ENCODE measurements at regions not wholly inside any gene's neighbourhood (a gene's known extent, or its start where the extent isn't known, plus 50 kb on each side); places are given as distances from the start of the nearest gene placed in this dataset.
A peak's percentile ranks its signal among the peaks of the same experiment; 100 is the strongest.

DNA sequence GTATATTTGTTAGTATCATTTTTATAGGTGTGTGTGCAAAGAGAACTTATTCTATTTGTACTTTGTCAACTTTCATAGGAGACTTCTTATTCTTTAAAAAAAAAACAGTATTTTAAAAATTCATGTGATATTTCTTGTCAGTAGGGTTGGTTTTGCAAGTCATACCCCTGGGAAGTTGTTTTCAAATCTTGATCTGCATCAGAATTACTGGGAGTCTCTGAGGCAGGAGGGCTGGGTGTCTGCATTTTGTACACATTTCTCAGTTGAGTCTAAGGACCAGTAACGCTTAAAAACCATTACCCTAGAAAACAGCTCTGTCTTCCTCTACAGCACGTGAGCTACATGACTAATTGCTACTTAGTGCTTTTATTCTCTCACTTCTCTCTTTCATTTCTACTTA is 76.0 kb upstream of the CTTNBP2NL start:
- no peak for DNase-seq

GRCh38 chr1:112322018-112322417 is 74.0 kb upstream of the CTTNBP2NL start:
- no peak for DNase-seq

DNA sequence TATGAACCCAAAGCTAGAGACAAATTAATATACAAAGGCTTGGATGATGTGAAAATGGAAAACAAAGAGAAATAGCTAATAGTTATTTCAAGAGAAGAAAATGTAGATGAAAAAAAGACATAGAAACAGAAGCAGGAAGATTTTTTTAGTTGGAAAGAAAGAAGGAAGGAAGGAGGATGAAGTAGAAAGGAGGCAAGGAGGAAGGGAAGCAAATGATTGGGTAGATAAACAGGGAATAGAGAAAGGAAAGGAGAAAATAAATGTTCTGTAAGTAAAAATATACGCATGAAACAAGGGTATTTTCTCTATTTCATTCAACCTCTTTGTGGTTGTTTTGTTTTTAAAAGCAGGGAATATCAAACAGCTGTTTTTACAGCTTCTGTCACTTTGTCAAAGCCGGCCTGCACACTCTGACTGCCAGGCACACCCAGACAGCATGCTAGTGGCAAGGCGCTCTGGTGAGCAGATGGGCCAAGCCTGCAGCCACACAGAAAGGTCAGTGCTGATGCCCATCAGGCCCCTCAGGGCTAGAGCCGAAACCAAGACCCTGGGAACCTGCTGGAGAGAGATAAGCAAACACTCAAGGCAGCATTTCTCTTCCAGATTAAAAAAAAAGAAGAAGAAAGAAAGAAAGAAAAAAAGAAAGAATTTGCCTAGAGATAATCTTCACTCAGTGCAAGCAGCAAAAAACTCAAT is 72.9 kb upstream of the CTTNBP2NL start:
- DNase-seq: no peak

- DNase-seq: no peak
Observed at GRCh38 chr1:112325504-112325903, 70.5 kb upstream of the CTTNBP2NL start.

- DNase-seq: no peak
Observed at GRCh38 chr1:112328600-112328999, 67.4 kb upstream of the CTTNBP2NL start.

- DNase-seq: no peak
Observed at GRCh38 chr1:112332176-112333150, 63.6 kb upstream of the CTTNBP2NL start.

DNA sequence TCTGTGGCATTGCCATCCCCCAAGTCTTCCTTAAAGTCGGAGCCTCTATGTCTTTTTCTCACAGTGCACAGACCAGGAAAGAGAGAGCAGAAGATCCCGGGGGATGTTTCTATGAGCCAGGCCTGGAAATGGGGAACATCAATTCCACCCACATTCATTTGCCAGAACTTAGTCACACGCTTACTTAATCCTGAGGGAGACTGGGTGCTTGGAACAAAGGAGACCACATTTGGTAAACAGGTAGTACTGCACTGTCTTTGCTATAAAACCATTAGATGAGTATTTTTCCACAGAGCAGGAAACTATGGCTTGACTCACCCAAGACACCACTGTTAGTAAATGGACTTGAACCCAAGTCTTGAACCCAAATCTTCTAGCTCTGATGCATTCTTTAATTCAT is 60.7 kb upstream of the CTTNBP2NL start:
- DNase-seq: no peak

DNA sequence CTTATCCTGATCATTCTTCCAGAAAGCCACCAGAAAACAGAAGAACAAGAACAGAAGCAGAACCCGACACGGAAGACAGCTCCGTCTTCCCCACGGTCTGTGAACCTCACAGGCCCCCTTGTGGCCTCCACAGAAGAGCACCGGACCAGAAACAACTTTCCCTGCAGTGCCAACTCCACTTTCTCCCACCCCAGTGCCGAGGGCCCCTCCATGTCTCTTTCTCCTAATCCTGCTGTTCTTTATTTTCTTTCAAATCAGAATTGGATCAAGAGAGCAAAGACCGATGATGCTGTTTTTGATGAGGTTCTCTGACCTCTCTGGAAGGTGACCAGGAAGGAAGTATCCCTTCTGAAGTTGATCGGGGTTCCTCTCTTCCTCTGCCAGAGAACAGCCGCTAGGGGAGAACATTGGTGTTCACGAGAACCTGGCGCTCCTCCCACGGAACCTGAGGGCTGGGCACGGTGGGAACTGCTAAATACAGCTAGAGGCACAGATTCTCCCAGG is 58.9 kb upstream of the CTTNBP2NL start:
- no peak for DNase-seq

- no peak for DNase-seq
Observed at GRCh38 chr1:112341986-112342385, 54.0 kb upstream of the CTTNBP2NL start.

DNA sequence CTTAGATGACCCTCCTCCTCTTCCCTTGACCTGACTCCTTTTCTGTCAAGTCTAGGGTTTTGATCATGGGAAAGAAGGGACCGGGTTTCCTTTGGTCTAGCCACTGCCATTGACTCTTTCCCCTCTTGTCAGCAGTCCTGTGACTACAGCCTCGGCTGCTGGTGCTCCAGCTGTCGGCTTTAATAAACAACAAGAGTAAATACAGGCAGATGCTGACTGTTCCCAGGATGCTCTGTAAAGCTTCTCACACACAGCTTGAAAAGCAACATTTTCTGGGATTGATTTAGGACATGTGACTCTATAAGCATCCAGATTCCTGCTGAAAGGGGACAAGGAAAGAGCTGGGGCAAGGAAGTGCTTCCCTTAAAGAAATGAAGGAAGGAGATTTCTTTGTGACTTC is 53.5 kb upstream of the CTTNBP2NL start:
- no peak for DNase-seq

DNA sequence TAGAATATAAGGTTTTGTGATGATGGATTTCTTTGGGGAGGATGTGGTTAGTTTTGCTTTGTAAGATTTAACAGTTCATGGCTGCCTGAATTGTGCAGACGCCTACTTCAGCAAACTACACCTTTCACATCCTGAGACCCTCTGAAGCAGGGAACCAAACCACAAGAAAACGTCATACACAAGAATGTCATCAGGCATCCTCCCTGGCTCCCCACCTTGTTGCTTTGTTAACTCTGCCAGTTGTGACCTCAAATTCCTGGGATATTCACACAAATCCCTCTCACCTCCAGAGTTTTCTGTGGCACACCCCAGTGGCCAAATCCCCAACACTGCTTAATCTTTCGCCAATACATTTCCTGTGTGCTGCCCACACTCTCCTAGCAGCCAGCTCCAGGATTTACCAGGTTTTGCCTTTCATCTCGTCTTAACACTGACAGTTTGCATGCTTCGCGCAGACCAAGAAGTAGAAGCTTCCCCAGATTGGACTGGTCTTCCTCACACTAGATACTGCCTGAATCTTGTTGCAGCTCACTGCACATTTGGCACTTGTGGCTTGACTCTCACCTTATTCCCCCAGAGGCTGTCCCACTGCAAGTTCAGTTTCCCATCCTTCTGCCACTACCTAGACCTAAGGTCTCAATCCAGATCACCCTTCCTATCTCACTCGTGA is 51.1 kb upstream of the CTTNBP2NL start:
- peak; percentile 12 for DNase-seq
